ENCODE measurements at regions not wholly inside any gene's neighbourhood (a gene's known extent, or its start where the extent isn't known, plus 50 kb on each side); places are given as distances from the start of the nearest gene placed in this dataset.

DNA sequence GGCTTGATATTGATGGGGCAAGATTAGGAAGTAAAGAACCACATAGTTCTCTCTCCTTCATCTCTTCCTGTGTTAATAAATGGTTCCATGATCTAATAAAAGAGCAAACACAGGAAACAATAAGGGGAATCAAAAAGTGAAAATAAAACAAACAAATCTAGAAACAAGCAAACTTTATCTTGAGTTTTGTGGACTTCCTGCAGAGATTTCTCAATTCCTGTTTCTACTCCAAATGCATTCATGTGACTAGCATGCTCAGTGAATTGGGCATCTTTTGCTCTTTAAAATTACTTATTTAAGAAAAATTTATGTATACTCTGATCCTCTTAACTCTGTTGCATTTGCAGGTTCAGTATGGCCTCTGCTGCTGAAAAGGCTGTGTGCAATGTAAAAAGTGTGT, 682.0 kb downstream of the KCTD8 start:
- peak overlapping the region; percentile 2; the same call in 1 of the 2 replicates for H3K4me3 ChIP-seq (ENCODE audit: low read depth, low read length)
- peak; percentile 28 for DNase-seq (ENCODE audit: low read depth)
- TF ChIP-seq, protein P1, sequence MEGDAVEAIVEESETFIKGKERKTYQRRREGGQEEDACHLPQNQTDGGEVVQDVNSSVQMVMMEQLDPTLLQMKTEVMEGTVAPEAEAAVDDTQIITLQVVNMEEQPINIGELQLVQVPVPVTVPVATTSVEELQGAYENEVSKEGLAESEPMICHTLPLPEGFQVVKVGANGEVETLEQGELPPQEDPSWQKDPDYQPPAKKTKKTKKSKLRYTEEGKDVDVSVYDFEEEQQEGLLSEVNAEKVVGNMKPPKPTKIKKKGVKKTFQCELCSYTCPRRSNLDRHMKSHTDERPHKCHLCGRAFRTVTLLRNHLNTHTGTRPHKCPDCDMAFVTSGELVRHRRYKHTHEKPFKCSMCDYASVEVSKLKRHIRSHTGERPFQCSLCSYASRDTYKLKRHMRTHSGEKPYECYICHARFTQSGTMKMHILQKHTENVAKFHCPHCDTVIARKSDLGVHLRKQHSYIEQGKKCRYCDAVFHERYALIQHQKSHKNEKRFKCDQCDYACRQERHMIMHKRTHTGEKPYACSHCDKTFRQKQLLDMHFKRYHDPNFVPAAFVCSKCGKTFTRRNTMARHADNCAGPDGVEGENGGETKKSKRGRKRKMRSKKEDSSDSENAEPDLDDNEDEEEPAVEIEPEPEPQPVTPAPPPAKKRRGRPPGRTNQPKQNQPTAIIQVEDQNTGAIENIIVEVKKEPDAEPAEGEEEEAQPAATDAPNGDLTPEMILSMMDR (IDR thresholded peaks at IDR 0.05; ENCODE audit: insufficient read depth, low read depth, low read length, missing control alignments) = no peak

DNA sequence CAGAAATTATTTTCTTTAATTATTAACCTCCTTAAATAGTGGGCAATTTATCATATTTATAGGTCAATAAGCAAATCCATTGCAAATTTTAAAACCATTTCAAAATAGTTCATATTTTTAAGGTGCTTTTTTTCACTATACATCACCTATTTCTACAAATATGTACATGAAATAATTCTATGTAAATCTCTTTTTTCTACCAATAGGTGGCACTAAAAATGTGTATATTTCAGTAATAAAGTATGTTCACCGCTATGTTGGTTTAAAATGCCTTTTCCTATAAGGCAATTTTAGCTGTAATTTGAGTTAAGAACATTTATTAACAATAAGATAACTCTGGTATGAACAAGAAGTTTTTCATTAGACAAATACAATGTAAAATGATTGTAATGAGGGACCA, 672.2 kb downstream of the KCTD8 start:
- TF ChIP-seq, protein P1 (IDR thresholded peaks at IDR 0.05; ENCODE audit: insufficient read depth, low read depth, low read length, missing control alignments) = peak; percentile 6
- no peak for DNase-seq (ENCODE audit: low read depth)
- H3K4me3 ChIP-seq (ENCODE audit: low read depth, low read length) = no peak overlapping the region

GRCh38 chr4:43778187-43778915, 670.3 kb downstream of the KCTD8 start:
- TF ChIP-seq, protein P1 (IDR thresholded peaks at IDR 0.05; ENCODE audit: insufficient read depth, low read depth, low read length, missing control alignments) = no peak
- no peak overlapping the region for H3K4me3 ChIP-seq (ENCODE audit: low read depth, low read length)
- peak; percentile 32 for DNase-seq (ENCODE audit: low read depth)

GRCh38 chr4:43781125-43781524, 667.5 kb downstream of the KCTD8 start:
- no peak for DNase-seq (ENCODE audit: low read depth)
- TF ChIP-seq, protein P1 (IDR thresholded peaks at IDR 0.05; ENCODE audit: insufficient read depth, low read depth, low read length, missing control alignments) = no peak
- H3K4me3 ChIP-seq (ENCODE audit: low read depth, low read length) = no peak overlapping the region

GRCh38 chr4:43782391-43782790, 666.2 kb downstream of the KCTD8 start:
- H3K4me3 ChIP-seq (ENCODE audit: low read depth, low read length) = no peak overlapping the region
- TF ChIP-seq, protein P1 (IDR thresholded peaks at IDR 0.05; ENCODE audit: insufficient read depth, low read depth, low read length, missing control alignments) = no peak
- no peak for DNase-seq (ENCODE audit: low read depth)

GRCh38 chr4:43816116-43816515, 632.5 kb downstream of the KCTD8 start:
- DNase-seq (ENCODE audit: low read depth) = no peak
- no peak overlapping the region for H3K4me3 ChIP-seq (ENCODE audit: low read depth, low read length)
- TF ChIP-seq, protein P1 (IDR thresholded peaks at IDR 0.05; ENCODE audit: insufficient read depth, low read depth, low read length, missing control alignments) = no peak

DNA sequence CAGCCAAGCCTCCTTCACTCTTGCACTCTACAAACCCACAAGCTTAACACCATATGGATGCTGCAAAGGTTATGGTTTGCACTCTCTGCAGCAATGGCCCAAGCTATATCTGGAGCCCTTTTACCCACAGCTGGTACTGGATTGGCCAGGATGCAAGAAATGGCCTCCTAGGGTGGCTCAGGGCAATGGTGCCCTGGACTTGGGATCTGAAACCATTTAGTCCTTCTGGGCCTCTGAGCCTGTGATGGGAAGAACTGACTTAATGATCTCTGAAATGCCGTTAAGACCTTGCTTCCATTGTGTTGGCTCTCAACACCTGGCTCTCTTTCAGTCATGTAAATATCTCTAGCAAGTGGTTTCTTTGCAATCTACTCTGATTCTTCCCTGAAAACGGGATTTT, 626.0 kb downstream of the KCTD8 start:
- no peak overlapping the region for H3K4me3 ChIP-seq (ENCODE audit: low read depth, low read length)
- TF ChIP-seq, protein P1 (IDR thresholded peaks at IDR 0.05; ENCODE audit: insufficient read depth, low read depth, low read length, missing control alignments) = no peak
- no peak for DNase-seq (ENCODE audit: low read depth)

Measured in GM12865 (cell line).